G401.6 (cell line): ENCODE measurements at regions not wholly inside any gene's neighbourhood (a gene's known extent, or its start where the extent isn't known, plus 50 kb on each side); places are given as distances from the start of the nearest gene placed in this dataset.
"Not testable (repeated sequence)": the region's sequence is repeated elsewhere in the genome, so short reads cannot be mapped to it uniquely, and the experiment has no call there.

Source experiments
- FAIRE-seq: peaks from 2 replicates; lab custom pipeline; 2012; peaks lifted over from hg19 to GRCh38; lab: Jason Lieb, UNC

GRCh38 chr2:210730672-210731071 lies 174.3 kb downstream of the CPS1 start:
- no peak for FAIRE-seq

DNA sequence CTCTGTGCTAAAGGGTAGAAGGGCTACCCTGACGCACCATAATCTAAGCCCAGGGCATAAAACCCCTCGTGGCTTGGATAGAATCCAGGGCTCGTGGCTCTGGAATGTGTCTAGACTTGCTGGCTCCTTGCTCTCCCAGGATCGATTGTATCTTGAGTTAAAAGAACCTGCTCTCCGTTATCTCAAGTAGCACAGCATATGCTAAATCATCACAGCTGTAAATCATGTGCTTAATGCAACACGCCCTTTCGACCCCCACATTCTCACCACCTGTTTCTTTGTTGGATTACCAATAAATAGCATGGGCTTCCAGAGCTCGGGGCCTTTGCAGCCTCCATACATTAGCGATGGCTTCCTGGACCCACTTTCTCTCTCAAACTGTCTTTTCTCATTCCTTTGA lies 190.4 kb downstream of the CPS1 start:
- FAIRE-seq, result not testable (repeated sequence)

DNA sequence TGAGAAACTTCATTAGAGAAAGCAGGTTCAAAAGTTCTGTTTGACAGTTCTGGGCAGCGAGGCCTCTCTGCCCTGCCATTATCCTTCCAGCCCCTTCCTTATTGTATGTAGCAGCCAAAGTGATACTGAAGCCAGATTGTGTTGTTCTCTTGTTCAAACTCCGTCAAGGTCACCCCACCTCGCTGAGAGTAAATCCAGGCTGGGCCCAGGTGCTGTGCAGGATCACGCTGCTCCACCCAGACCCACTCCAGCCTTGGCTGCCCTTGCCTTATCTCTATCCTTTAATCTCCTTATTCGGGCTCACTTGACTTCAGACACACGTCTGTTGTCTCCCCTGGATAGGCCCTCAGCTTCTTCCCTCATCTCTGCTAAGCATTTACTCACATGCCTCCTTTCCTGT lies 196.1 kb downstream of the CPS1 start:
- no peak for FAIRE-seq

DNA sequence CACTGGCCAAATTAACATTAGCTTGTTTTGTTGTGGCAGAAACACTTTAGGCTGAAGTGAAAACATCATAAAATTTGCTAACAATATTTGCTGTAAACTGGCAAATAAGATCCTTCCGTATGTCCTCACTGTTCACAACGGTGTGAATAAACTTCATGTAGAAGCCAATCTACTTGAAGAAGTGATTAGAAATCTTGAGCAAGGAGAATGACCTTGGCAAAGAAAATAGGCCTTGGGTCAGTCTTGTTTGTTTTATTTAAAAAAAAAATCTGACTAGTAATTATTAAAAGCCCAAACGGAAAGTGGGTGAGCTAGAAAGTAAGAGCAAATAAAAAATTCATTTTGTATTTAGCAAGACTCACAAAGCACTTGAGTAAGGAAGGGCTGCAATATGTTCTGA lies 197.0 kb downstream of the CPS1 start:
- FAIRE-seq, result no peak

- no peak for FAIRE-seq
Measured at GRCh38 chr2:210756855-210757254, 200.5 kb downstream of the CPS1 start.

- FAIRE-seq, result no peak
Measured at GRCh38 chr2:210762604-210763588, 206.5 kb downstream of the CPS1 start.

- FAIRE-seq, result no peak
Measured at GRCh38 chr2:210768329-210768910, 212.0 kb downstream of the CPS1 start.

DNA sequence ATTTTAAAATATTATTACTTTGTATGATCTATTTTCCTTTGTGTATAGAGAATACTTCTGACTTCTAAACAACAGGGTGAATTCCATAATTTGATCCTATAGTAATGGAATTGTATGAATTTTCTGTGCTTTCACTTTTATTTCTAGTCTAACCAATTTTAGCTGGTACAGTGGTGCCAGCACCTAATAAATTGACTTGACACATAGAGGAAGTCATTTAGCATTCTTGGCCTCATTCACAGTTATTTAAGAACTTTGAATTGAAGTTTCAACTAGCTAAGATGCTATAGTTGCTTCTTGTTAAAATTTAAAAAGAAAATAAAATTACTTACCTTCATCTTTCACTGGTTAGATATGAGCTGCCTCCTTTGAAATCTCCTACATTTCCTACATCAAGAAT lies 220.4 kb downstream of the CPS1 start:
- FAIRE-seq, result no peak

- FAIRE-seq, result no peak
Measured at GRCh38 chr2:210782222-210782621, 225.8 kb downstream of the CPS1 start.

- FAIRE-seq, result not testable (repeated sequence)
Measured at GRCh38 chr2:210787831-210788230, 231.4 kb downstream of the CPS1 start.

- no peak for FAIRE-seq
Measured at GRCh38 chr2:210792000-210792399, 235.6 kb downstream of the CPS1 start.

DNA sequence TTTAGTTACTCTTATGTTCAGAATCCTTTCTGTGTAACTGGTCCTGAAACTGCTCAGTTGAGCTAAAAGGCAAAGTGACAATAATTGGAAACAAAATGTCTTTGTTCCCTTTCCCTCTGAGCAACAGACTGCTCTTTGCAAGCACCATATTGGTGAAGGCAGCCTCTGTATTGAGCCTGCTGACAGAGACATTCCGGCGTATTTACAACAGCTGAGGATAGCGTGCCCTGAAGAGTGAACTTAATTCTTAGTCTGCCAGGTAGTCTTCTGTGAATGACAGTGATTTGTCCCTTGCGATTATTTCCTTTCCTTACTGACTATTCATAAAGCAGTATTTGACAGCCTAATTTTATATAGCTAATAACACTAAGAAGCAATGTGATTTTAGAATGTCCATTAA lies 239.1 kb downstream of the CPS1 start:
- FAIRE-seq, result no peak

GRCh38 chr2:210798180-210798579 lies 241.8 kb downstream of the CPS1 start:
- no peak for FAIRE-seq

DNA sequence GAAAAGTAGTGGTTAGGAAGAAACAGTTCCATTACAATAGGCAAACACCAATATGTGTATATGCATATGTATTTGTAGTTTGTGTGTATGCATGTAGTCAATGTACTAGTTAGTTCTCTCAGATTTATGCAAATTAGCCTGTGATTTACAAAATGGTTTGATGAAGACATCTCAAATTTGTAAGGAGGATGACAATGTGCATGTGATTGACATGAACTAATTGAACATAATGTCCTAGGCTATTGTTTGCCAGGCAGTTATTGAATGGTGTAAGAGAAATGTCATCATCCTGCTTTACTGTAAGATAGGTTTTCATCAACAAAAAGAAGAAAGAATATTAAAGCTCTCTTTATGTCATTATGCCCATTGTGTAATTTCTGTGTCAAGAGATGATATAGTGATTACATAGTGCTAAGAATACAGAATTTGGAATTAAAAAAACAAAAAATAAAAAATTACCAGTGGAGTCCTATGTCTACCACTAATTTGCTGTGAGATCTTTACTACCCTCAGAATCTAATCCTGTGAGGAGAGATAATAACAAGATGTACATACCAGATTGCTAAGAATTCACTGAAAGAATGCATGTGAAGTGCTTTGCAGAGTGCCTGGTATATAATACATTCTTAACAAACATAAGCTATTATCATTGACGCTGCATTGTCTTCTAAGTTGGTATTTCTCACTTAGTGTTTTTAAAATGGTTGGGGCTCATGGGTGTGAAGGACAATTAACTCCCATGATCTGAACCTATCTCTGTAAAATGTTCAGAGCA lies 258.0 kb downstream of the CPS1 start:
- no peak for FAIRE-seq

GRCh38 chr2:210816769-210817168 lies 260.4 kb downstream of the CPS1 start:
- FAIRE-seq, result no peak

DNA sequence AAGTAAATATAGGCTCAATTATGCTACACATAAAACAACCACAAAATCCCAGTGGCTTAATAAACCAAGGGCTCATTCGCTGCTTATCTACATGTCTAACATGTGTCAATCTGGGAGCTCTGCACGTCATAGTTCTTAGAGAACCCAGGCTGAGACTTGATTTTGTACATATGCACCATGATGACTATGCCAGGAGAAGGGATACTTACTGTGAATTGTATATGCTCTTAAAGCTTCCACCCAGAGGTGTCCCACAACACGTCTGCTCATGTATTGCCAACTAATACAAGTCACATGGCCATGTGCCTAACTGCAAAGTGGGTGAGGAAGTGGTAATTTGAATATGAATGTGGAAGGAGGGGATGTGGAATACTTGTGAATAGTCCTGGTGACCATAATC lies 262.1 kb downstream of the CPS1 start:
- no peak for FAIRE-seq

DNA sequence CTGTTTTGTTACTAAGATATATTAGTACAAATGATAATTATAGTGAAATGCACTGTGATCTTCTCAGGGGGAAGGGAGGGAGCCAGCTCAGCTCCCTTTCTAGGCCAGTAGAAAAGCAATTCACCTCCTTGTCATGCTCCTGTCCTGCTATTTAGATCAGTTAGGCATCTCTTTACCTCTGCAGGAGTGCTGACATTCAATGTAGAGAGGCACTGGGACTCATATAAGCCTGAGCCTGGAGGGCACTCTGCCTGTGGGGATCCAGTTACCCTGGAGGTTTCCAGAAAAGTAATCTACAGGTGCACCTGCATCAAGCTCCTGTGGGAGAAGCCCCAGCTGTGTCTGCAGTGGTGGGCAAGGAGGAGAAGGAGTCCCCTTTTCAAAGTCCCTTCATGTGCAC lies 277.0 kb downstream of the CPS1 start:
- no peak for FAIRE-seq

DNA sequence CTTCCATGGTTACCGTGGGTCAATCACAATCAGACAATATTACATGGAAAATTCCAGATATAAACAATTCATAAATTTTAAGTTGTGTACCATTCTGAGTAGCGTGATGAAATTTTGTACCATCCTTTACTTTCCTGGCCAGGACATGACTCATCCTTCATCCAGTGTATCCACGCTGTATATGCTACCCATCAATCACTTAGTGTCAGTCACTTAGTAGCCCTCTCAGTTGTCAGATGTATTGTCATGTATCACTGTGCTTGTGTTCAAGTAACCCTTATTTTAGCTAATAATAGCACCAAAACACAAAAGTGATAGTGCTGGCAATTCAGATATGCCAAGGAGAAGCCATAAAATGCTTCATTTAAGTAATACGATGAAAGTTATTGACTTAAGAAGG lies 282.6 kb downstream of the CPS1 start:
- FAIRE-seq, result no peak

DNA sequence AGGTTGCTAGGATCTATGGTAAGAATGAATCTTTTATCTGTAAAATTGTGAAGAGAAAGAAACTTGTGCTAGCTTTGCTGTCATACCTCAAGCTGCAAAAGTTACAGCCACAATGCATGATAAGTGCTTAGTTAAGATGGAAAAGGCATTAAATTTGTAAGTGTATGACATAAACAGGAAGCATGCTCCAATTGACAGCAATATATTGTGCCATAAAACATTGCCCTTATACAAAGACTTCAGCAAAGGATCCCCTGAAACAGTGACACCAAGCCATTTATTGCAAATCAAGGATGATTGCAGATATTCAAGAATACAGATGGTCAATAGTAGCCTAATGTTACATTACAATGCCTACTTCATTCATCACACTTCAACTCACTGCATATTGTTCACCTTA lies 283.1 kb downstream of the CPS1 start:
- FAIRE-seq, result no peak

DNA sequence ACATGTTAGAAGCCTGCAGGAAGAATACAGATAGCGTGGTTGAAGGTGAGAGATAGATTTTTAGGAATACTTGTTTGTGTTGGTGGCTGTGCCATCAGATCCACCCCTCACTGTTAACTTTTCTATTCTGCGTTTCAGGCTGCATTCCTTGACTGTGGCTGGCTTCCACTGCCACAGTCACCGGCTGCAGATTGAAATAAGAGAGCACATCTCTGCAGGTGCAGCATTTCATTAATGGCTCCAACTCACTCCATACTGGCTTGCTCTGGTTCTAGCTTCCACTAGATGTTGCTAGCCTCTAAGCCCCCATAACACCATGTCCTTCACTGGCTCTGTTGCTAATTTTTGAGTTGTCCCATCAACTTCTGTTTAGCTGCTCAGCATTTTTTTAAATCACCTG lies 286.5 kb downstream of the CPS1 start:
- no peak for FAIRE-seq

DNA sequence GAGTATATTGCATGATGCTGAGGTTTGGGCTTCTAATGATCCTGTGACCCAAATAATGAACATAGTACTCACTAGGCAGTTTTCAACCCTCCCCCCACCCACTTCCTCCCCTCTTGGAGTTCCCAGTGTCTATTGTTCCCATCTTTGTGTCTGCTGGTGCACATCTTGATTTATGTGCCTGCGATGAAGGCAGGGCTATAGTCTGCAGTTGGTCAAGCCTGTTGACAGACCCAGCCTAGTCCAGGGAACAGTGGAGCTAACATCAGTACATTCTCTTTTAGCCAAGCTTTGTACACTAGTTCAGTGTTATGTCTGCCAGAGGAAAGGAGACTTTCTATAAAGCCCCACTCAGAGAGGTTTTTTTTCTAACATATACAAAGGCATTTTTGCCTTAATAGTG lies 287.6 kb downstream of the CPS1 start:
- no peak for FAIRE-seq

DNA sequence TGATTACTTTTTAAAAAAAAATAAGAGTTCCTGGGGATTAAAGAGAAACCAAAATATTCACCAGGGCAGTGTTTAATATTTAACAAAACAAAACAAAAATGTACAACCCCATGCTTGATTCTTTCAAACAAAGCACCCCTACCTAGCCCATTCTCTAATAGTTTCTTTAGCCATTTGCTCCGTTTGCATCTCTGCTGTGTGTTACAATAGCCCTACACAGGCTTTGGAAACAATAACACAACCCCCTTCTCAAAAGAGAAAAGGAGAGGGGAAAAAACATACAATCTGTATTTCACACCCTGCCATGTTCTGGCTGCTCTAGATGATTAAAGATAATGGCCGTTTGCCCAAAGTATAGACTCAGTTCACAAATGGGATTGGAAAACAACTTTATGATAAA lies 302.9 kb downstream of the CPS1 start:
- FAIRE-seq, result no peak

DNA sequence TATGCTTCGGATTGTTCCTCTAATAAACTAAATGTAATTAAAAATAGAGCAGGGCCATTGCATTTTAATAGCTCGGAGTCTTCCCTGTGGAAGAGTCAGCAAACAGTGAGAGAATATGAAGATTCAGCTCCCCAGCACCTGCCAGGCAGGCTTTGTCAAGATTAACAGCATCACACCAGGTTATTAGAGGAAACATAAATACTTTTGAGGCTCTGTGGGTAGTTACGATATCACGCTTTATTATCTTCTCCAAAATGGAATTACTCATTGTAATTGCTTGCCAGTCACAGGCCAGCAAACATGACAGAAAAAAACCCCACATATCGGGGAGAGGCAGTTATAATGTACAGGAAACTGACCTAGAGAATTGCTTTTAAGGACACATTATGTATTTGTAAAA lies 303.9 kb downstream of the CPS1 start:
- no peak for FAIRE-seq
